ENCODE measurements at regions not wholly inside any gene's neighbourhood (a gene's known extent, or its start where the extent isn't known, plus 50 kb on each side); places are given as distances from the start of the nearest gene placed in this dataset.

- Histone ChIP-seq H3K9me3 (no peaks in the 10 kb centered on the region), H3K36me3 (no peaks in the 10 kb centered on the region), H3K4me3 (no peak overlapping the region), H3K27ac (no peak overlapping the region), H3K4me1 (ENCODE audit: insufficient read depth) (no peaks in the 10 kb centered on the region), H3K27me3 (no peaks in the 10 kb centered on the region)
- TF ChIP-seq CTCF (IDR thresholded peaks at IDR 0.05) (no peak), POLR2A (IDR thresholded peaks at IDR 0.05) (no peak), EP300 (IDR thresholded peaks at IDR 0.05) (no peak)
- no peak for DNase-seq
- 66 to 72% (median 70%) methylated on average over 2 of the region's 2 CpGs for WGBS, 3 donors
- intact Hi-C loops (cut with DNase I) = no loop called here
Measured at GRCh38 chr7:9100289-9100688, 666.9 kb downstream of the NXPH1 start.

- Histone ChIP-seq H3K4me1 (ENCODE audit: insufficient read depth) (no peaks in the 10 kb centered on the region), H3K9me3 (no peaks in the 10 kb centered on the region), H3K27ac (no peak overlapping the region), H3K4me3 (no peak overlapping the region), H3K36me3 (no peaks in the 10 kb centered on the region), H3K27me3 (no peaks in the 10 kb centered on the region)
- no peak for TF ChIP-seq EP300 (IDR thresholded peaks at IDR 0.05)
- no peak for TF ChIP-seq POLR2A (IDR thresholded peaks at IDR 0.05)
- no peak for TF ChIP-seq CTCF (IDR thresholded peaks at IDR 0.05)
- intact Hi-C loops (cut with DNase I) = no loop called here
- DNase-seq = no peak
Measured at GRCh38 chr7:9102846-9103245, 669.4 kb downstream of the NXPH1 start.

- intact Hi-C loops (cut with DNase I) = no loop called here
- no peaks in the 10 kb centered on the region for H3K4me1 ChIP-seq (ENCODE audit: insufficient read depth)
- DNase-seq = no peak
- no peaks in the 10 kb centered on the region for H3K9me3 ChIP-seq
- WGBS, 3 donors = 81 to 88% (median 85%) methylated on average over 3 of the region's 3 CpGs
- no peaks in the 10 kb centered on the region for H3K36me3 ChIP-seq
- H3K27me3 ChIP-seq = no peaks in the 10 kb centered on the region
- TF ChIP-seq POLR2A (IDR thresholded peaks at IDR 0.05) = no peak
- TF ChIP-seq EP300 (IDR thresholded peaks at IDR 0.05) = no peak
- no peak for TF ChIP-seq CTCF (IDR thresholded peaks at IDR 0.05)
- no peak overlapping the region for H3K4me3 ChIP-seq
- H3K27ac ChIP-seq = no peak overlapping the region
Measured at GRCh38 chr7:9106747-9107146, 673.3 kb downstream of the NXPH1 start.

- Histone ChIP-seq H3K27ac (no peak overlapping the region), H3K4me1 (ENCODE audit: insufficient read depth) (no peaks in the 10 kb centered on the region), H3K36me3 (no peaks in the 10 kb centered on the region), H3K4me3 (no peak overlapping the region), H3K27me3 (no peaks in the 10 kb centered on the region), H3K9me3 (no peaks in the 10 kb centered on the region)
- DNase-seq = no peak
- no peak for TF ChIP-seq EP300 (IDR thresholded peaks at IDR 0.05)
- TF ChIP-seq POLR2A (IDR thresholded peaks at IDR 0.05) = no peak
- TF ChIP-seq CTCF (IDR thresholded peaks at IDR 0.05) = no peak
- intact Hi-C loops (cut with DNase I) = no loop called here
Measured at GRCh38 chr7:9120331-9120730, 686.9 kb downstream of the NXPH1 start.

GRCh38 chr7:9124320-9124719 lies 690.9 kb downstream of the NXPH1 start:
- 31 to 35% (median 32%) methylated on average over 2 of the region's 2 CpGs for WGBS, 3 donors
- no peak overlapping the region for H3K27ac ChIP-seq
- no peak for DNase-seq
- intact Hi-C loops (cut with DNase I) = no loop called here
- H3K27me3 ChIP-seq = no peaks in the 10 kb centered on the region
- TF ChIP-seq POLR2A (IDR thresholded peaks at IDR 0.05) (no peak), EP300 (IDR thresholded peaks at IDR 0.05) (no peak), CTCF (IDR thresholded peaks at IDR 0.05) (no peak)
- no peak overlapping the region for H3K4me3 ChIP-seq
- no peaks in the 10 kb centered on the region for H3K9me3 ChIP-seq
- no peaks in the 10 kb centered on the region for H3K36me3 ChIP-seq
- no peaks in the 10 kb centered on the region for H3K4me1 ChIP-seq (ENCODE audit: insufficient read depth)
